ENCODE measurements at regions not wholly inside any gene's neighbourhood (a gene's known extent, or its start where the extent isn't known, plus 50 kb on each side); places are given as distances from the start of the nearest gene placed in this dataset.

DNA sequence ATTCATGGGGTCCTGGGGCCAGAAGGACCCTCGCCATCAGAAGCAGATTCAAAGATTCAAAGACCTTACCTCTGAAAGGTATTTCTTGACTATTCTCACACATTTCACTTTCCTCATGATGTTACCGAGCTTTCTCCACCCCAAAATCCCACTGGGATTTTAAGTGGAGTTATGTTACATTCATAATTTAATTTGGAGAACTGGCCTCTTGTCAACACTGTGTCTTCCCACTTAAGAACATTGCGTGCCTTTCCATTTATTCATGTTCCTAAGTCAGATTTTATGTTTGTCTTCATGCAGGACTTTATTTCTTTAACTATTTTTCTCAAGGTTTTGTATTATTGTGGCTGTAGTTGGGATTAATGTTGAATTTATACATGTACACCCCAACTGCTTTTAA, 123.5 kb upstream of the BMPER start:
- FAIRE-seq (no peak), DNase-seq (ENCODE audit: extremely low read depth in 1 of 4, low spot score in 3 of 4) (no peak), ATAC-seq (no peak)
- in situ Hi-C loops (cut with MboI): no loop called here
- no peaks in the 10 kb centered on the region for H4K20me1 ChIP-seq (replicated peaks; ENCODE audit: control insufficient read depth, insufficient read depth, low read length)
- no peak overlapping the region for H3K4me2 ChIP-seq (ENCODE audit: insufficient read depth, low read length)
- H3K9me3 ChIP-seq (replicated peaks; ENCODE audit: control insufficient read depth, insufficient read depth, low read depth, low read length): no peaks in the 10 kb centered on the region
- no peak overlapping the region for H3K4me3 ChIP-seq
- H3K27ac ChIP-seq (ENCODE audit: extremely low read depth, low read depth, low read length): no peak overlapping the region
- ChIA-PET CTCF (ENCODE audit: low intra/inter-chr PET ratio) (no interaction called here), POLR2A (no interaction called here)
- H3K9ac ChIP-seq (ENCODE audit: insufficient read depth in 1 of 2, low read depth in 2 of 2, low read length in 2 of 2): no peak overlapping the region
- no peaks in the 10 kb centered on the region; a peak in 1 of 5 replicates for H3K27me3 ChIP-seq (ENCODE audit: control insufficient read depth in 2 of 2, insufficient read depth in 2 of 2, low read length in 2 of 2)
- TF ChIP-seq ATF1 (CRISPR knock-in tag; IDR thresholded peaks at IDR 0.05) (no peak), ATF1 (tag; IDR thresholded peaks at IDR 0.05) (no peak), HNRNPUL1 (IDR thresholded peaks at IDR 0.05; ENCODE audit: low read length) (no peak), HIVEP1 (CRISPR knock-in tag; IDR thresholded peaks at IDR 0.05) (no peak), ZNF316 (IDR thresholded peaks at IDR 0.05) (no peak), SMC3 (conservative IDR thresholded peaks at IDR 0.05; ENCODE audit: insufficient read depth, low read depth, low read length) (no peak), ZNF253 (CRISPR knock-in tag; conservative IDR thresholded peaks at IDR 0.05) (no peak), RBFOX2 (IDR thresholded peaks at IDR 0.05; ENCODE audit: low read depth, low read length) (no peak), SNRNP70 (optimal IDR thresholded peaks at IDR 0.05; ENCODE audit: low read depth, low read length) (no peak), BMI1 (IDR thresholded peaks at IDR 0.05; ENCODE audit: low read length) (no peak)
- TF ChIP-seq, protein P1, sequence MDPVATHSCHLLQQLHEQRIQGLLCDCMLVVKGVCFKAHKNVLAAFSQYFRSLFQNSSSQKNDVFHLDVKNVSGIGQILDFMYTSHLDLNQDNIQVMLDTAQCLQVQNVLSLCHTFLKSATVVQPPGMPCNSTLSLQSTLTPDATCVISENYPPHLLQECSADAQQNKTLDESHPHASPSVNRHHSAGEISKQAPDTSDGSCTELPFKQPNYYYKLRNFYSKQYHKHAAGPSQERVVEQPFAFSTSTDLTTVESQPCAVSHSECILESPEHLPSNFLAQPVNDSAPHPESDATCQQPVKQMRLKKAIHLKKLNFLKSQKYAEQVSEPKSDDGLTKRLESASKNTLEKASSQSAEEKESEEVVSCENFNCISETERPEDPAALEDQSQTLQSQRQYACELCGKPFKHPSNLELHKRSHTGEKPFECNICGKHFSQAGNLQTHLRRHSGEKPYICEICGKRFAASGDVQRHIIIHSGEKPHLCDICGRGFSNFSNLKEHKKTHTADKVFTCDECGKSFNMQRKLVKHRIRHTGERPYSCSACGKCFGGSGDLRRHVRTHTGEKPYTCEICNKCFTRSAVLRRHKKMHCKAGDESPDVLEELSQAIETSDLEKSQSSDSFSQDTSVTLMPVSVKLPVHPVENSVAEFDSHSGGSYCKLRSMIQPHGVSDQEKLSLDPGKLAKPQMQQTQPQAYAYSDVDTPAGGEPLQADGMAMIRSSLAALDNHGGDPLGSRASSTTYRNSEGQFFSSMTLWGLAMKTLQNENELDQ (CRISPR knock-in tag; IDR thresholded peaks at IDR 0.05; ENCODE audit: borderline replicate concordance): no peak
- TF ChIP-seq, protein P2, sequence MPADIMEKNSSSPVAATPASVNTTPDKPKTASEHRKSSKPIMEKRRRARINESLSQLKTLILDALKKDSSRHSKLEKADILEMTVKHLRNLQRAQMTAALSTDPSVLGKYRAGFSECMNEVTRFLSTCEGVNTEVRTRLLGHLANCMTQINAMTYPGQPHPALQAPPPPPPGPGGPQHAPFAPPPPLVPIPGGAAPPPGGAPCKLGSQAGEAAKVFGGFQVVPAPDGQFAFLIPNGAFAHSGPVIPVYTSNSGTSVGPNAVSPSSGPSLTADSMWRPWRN (IDR thresholded peaks at IDR 0.05; ENCODE audit: low read depth): no peak
- TF ChIP-seq, protein P3, sequence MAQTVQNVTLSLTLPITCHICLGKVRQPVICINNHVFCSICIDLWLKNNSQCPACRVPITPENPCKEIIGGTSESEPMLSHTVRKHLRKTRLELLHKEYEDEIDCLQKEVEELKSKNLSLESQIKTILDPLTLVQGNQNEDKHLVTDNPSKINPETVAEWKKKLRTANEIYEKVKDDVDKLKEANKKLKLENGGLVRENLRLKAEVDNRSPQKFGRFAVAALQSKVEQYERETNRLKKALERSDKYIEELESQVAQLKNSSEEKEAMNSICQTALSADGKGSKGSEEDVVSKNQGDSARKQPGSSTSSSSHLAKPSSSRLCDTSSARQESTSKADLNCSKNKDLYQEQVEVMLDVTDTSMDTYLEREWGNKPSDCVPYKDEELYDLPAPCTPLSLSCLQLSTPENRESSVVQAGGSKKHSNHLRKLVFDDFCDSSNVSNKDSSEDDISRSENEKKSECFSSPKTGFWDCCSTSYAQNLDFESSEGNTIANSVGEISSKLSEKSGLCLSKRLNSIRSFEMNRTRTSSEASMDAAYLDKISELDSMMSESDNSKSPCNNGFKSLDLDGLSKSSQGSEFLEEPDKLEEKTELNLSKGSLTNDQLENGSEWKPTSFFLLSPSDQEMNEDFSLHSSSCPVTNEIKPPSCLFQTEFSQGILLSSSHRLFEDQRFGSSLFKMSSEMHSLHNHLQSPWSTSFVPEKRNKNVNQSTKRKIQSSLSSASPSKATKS (CRISPR knock-in tag; IDR thresholded peaks at IDR 0.05): no peak
- H2AFZ ChIP-seq (ENCODE audit: low read depth, low read length): no peak overlapping the region
- H3K4me1 ChIP-seq (replicated peaks in 1 of 2; ENCODE audit: control insufficient read depth in 2 of 2, insufficient read depth in 2 of 2, low read length in 2 of 2): no peaks in the 10 kb centered on the region
- intact Hi-C loops (cut with micrococcal nuclease): no loop called here
- H3K9me1 ChIP-seq (ENCODE audit: control insufficient read depth, insufficient read depth, low read length): no peaks in the 10 kb centered on the region
- H3K36me3 ChIP-seq (ENCODE audit: control insufficient read depth, insufficient read depth, low read length): no peaks in the 10 kb centered on the region
- H3K79me2 ChIP-seq (ENCODE audit: control insufficient read depth, insufficient read depth, low read length): no peaks in the 10 kb centered on the region
- BruUV-seq (replicated peaks): no TSS peak
- 0% methylated on average over 3 of the region's 3 CpGs for WGBS (ENCODE audit: insufficient coverage, low coverage, missing lambda C conversion rate)
